AG10803 (cell line): ENCODE measurements at regions not wholly inside any gene's neighbourhood (a gene's known extent, or its start where the extent isn't known, plus 50 kb on each side); places are given as distances from the start of the nearest gene placed in this dataset.

Experiments
- DNase-seq: peaks from one replicate; pipeline ENCODE4 v3.0.0; 2010; ENCODE audit warnings: low read depth
- H3K4me3 ChIP-seq: 2 replicates; pipeline ENCODE4 v1.5.1; 2011; ENCODE audit warnings: mild to moderate bottlenecking, low read length, control low read depth
- TF ChIP-seq, protein P1 (sequence below): conservative IDR thresholded peaks from 2 replicates; pipeline ENCODE4 v1.5.1; 2011; ENCODE audit warnings: mild to moderate bottlenecking, low read length, control low read depth, inconsistent platforms

DNA sequence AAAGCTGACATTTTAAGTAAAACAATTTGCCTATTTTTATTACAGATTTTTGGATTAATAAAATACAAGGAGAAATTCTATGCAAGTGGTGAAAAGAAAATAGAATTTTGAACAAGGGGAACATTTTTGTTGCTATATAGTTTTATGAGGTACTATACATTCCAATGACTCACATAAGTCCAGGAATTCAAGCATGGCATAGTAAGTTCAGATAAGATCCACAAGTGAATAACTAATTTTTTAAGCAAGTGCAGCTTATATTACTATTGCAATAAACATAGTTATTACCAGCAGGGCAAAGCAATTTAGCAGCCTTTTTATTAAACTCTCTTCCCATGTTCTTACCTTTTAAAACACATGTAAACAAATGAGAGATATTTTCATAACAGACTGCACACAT lies 1123.5 kb upstream of the LRRN3 start:
- H3K4me3 ChIP-seq: no peak overlapping the region
- TF ChIP-seq, protein P1, sequence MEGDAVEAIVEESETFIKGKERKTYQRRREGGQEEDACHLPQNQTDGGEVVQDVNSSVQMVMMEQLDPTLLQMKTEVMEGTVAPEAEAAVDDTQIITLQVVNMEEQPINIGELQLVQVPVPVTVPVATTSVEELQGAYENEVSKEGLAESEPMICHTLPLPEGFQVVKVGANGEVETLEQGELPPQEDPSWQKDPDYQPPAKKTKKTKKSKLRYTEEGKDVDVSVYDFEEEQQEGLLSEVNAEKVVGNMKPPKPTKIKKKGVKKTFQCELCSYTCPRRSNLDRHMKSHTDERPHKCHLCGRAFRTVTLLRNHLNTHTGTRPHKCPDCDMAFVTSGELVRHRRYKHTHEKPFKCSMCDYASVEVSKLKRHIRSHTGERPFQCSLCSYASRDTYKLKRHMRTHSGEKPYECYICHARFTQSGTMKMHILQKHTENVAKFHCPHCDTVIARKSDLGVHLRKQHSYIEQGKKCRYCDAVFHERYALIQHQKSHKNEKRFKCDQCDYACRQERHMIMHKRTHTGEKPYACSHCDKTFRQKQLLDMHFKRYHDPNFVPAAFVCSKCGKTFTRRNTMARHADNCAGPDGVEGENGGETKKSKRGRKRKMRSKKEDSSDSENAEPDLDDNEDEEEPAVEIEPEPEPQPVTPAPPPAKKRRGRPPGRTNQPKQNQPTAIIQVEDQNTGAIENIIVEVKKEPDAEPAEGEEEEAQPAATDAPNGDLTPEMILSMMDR: no peak

DNA sequence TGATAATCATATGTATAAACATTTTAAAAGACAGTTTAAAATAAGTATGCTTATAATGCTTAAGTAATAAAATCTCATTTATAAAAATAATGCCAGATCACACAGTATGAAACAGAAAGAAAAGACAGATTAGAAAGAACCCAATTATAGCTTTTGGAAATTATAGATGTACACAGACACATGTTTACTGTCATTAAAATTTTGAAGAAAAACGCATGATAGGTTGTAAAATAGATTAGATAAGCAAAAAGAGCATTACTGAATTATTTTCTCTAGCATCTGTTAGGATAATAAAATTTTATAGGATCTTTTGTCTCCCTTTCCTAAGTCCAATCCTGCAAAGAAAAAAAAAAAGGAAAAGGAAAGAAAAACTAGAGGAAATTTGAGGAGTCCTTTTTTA lies 1107.3 kb upstream of the LRRN3 start:
- TF ChIP-seq, protein P1: no peak
- H3K4me3 ChIP-seq: no peak overlapping the region
- no peak for DNase-seq

More for the DNA sequence above, 1123.5 kb upstream of the LRRN3 start:
- DNase-seq: no peak

DNA sequence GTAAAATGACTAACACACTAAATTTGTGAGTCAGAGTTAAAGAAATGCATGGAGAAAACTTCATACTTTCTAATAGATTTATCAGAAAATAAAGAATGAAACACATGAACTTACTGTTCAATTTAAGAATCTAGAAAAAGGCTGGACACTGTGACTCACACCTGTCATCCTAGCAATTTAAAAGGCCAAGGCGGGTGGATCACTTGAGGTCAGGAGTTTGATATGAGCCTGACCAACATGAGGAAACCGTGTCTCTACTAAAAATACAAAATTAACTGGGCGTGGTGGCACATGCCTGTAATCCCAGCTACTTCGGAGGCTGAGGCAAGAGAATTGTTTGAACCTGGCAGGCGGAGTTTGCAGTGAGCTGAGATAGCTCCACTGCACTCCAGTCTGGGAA lies 1106.2 kb upstream of the LRRN3 start:
- TF ChIP-seq, protein P1: no peak
- DNase-seq: no peak
- no peak overlapping the region for H3K4me3 ChIP-seq

DNA sequence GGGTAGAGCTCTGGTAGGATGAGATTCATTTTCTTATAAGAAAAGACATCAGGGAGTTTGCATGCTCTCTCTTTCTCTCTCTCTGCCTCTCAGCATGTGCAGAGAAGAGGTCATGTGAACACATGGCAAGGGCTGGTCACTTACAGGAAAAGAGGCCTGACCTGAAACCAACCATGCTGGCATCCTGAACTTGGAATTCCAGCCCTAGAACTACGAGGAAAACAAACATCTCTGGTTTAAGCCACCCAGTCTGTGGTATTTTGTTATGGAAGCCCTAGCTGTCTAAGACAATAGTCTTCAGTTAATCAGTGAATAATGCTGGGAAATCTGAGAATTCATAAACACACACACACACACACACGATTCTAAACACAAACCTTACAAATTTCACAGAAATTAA lies 1104.2 kb upstream of the LRRN3 start:
- H3K4me3 ChIP-seq: no peak overlapping the region
- no peak for DNase-seq
- TF ChIP-seq, protein P1: no peak

DNA sequence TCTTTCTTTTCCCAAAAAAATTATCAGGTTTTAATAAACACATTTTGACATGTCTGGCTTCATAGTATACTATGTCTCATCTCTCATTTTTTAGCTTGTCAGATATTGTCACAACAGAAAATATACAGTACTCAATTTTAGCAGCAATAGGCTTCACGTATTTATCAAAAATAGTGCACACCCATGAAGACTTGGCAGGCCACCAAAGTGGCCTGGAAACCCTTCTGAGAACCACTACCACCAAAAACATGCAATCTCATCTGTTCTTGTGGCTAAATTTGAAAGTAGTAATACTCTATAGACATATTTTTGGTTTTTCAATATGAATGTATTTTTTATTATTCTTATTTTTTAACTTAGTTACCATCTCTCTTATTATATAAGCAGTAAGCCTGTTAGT lies 1094.5 kb upstream of the LRRN3 start:
- TF ChIP-seq, protein P1: no peak
- DNase-seq: no peak
- H3K4me3 ChIP-seq: no peak overlapping the region

DNA sequence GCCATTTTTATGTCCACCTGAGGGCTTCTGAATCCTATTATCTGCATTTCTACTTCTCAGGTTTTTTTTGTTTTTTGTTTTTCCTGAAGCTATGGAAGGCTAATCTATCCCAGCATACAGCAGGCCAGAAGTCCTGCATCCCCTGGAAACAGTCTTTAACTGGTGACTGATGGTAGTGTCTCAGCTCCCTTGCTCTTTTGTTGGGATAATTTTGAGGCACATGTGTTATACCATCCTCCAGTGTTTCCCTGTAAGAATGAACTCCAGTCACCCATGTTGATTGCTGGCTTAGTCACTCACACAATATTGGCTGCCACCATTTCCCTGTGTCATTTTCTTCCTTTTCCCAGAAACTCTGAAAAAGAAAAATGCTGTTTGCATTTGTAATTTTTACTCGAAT lies 1094.0 kb upstream of the LRRN3 start:
- no peak overlapping the region for H3K4me3 ChIP-seq
- no peak for DNase-seq
- TF ChIP-seq, protein P1: no peak

DNA sequence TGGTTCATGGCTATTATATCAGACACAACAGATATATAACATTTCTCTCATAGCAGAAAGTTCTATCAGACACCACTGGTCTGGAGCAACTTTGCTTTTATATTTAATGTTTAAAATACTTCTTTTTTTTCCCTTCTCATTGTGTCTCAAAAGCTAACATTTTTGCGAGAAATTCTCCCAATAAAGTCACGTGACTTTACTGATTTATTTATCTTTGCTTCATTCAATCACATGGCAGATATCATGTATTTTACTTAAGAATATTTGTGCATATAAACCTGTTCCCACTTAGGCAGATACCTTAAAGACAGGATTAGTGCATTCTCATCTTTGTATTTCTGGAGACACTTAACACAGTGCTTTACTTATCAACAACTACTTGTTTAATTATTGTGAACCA lies 1093.1 kb upstream of the LRRN3 start:
- H3K4me3 ChIP-seq: no peak overlapping the region
- no peak for DNase-seq
- TF ChIP-seq, protein P1: no peak
